ENCODE measurements at regions not wholly inside any gene's neighbourhood (a gene's known extent, or its start where the extent isn't known, plus 50 kb on each side); places are given as distances from the start of the nearest gene placed in this dataset.

- Histone ChIP-seq H3K27ac (ENCODE audit: low read length) (no peak overlapping the region), H3K4me1 (ENCODE audit: low read length) (peaks cover 23% of the 10 kb centered on the region), H4K20me1 (ENCODE audit: insufficient read depth, low read length) (no peaks in the 10 kb centered on the region), H2AFZ (ENCODE audit: low read depth, low read length) (no peak overlapping the region), H3K79me2 (ENCODE audit: low read length) (no peaks in the 10 kb centered on the region), H3K27me3 (ENCODE audit: low read depth, low read length) (no peaks in the 10 kb centered on the region), H3K9me3 (ENCODE audit: insufficient read depth, low read length) (no peaks in the 10 kb centered on the region), H3K36me3 (replicated peaks; ENCODE audit: low read depth, low read length) (no peaks in the 10 kb centered on the region), H3K4me2 (ENCODE audit: low read length) (no peak overlapping the region), H3K9ac (ENCODE audit: low read length) (no peak overlapping the region), H3K4me3 (ENCODE audit: low read length) (no peak overlapping the region)
- TF ChIP-seq EZH2phosphoT487 (IDR thresholded peaks at IDR 0.05; ENCODE audit: low read depth) (no peak), CTCF (IDR thresholded peaks at IDR 0.05; ENCODE audit: low read depth, low read length) (no peak)
These were observed 433.2 kb upstream of the BTBD3 start for GRCh38 chr20:11484479-11484878.

- no peak overlapping the region for H3K4me3 ChIP-seq (ENCODE audit: low read length)
- H3K4me1 ChIP-seq (ENCODE audit: low read length): no peaks in the 10 kb centered on the region
- H2AFZ ChIP-seq (ENCODE audit: low read depth, low read length): no peak overlapping the region
- H3K9me3 ChIP-seq (ENCODE audit: insufficient read depth, low read length): no peaks in the 10 kb centered on the region
- no peak overlapping the region for H3K9ac ChIP-seq (ENCODE audit: low read length)
- no peaks in the 10 kb centered on the region for H3K79me2 ChIP-seq (ENCODE audit: low read length)
- no peaks in the 10 kb centered on the region for H4K20me1 ChIP-seq (ENCODE audit: insufficient read depth, low read length)
- H3K27ac ChIP-seq (ENCODE audit: low read length): no peak overlapping the region
- no peaks in the 10 kb centered on the region for H3K36me3 ChIP-seq (replicated peaks; ENCODE audit: low read depth, low read length)
- no peaks in the 10 kb centered on the region for H3K27me3 ChIP-seq (ENCODE audit: low read depth, low read length)
- TF ChIP-seq CTCF (IDR thresholded peaks at IDR 0.05; ENCODE audit: low read depth, low read length): no peak
- no peak for TF ChIP-seq EZH2phosphoT487 (IDR thresholded peaks at IDR 0.05; ENCODE audit: low read depth)
- no peak overlapping the region for H3K4me2 ChIP-seq (ENCODE audit: low read length)
These were observed 425.3 kb upstream of the BTBD3 start for GRCh38 chr20:11492386-11492785.

GRCh38 chr20:11492846-11493245 is 424.8 kb upstream of the BTBD3 start:
- Histone ChIP-seq H2AFZ (ENCODE audit: low read depth, low read length) (no peak overlapping the region), H3K4me3 (ENCODE audit: low read length) (no peak overlapping the region), H4K20me1 (ENCODE audit: insufficient read depth, low read length) (no peaks in the 10 kb centered on the region), H3K9me3 (ENCODE audit: insufficient read depth, low read length) (no peaks in the 10 kb centered on the region), H3K36me3 (replicated peaks; ENCODE audit: low read depth, low read length) (no peaks in the 10 kb centered on the region), H3K79me2 (ENCODE audit: low read length) (no peaks in the 10 kb centered on the region), H3K27me3 (ENCODE audit: low read depth, low read length) (no peaks in the 10 kb centered on the region), H3K4me2 (ENCODE audit: low read length) (no peak overlapping the region), H3K27ac (ENCODE audit: low read length) (no peak overlapping the region), H3K4me1 (ENCODE audit: low read length) (no peaks in the 10 kb centered on the region), H3K9ac (ENCODE audit: low read length) (no peak overlapping the region)
- no peak for TF ChIP-seq EZH2phosphoT487 (IDR thresholded peaks at IDR 0.05; ENCODE audit: low read depth)
- TF ChIP-seq CTCF (IDR thresholded peaks at IDR 0.05; ENCODE audit: low read depth, low read length): no peak

GRCh38 chr20:11496380-11496779 is 421.3 kb upstream of the BTBD3 start:
- H3K9ac ChIP-seq (ENCODE audit: low read length): no peak overlapping the region
- no peaks in the 10 kb centered on the region for H3K27me3 ChIP-seq (ENCODE audit: low read depth, low read length)
- H3K27ac ChIP-seq (ENCODE audit: low read length): no peak overlapping the region
- H4K20me1 ChIP-seq (ENCODE audit: insufficient read depth, low read length): no peaks in the 10 kb centered on the region
- no peaks in the 10 kb centered on the region for H3K36me3 ChIP-seq (replicated peaks; ENCODE audit: low read depth, low read length)
- H3K79me2 ChIP-seq (ENCODE audit: low read length): no peaks in the 10 kb centered on the region
- H2AFZ ChIP-seq (ENCODE audit: low read depth, low read length): no peak overlapping the region
- H3K4me1 ChIP-seq (ENCODE audit: low read length): no peaks in the 10 kb centered on the region
- no peak overlapping the region for H3K4me2 ChIP-seq (ENCODE audit: low read length)
- H3K4me3 ChIP-seq (ENCODE audit: low read length): no peak overlapping the region
- no peaks in the 10 kb centered on the region for H3K9me3 ChIP-seq (ENCODE audit: insufficient read depth, low read length)
- TF ChIP-seq CTCF (IDR thresholded peaks at IDR 0.05; ENCODE audit: low read depth, low read length) (no peak), EZH2phosphoT487 (IDR thresholded peaks at IDR 0.05; ENCODE audit: low read depth) (no peak)

Data from OCI-LY3 (cell line).